A549 (cell line): ENCODE measurements at regions not wholly inside any gene's neighbourhood (a gene's known extent, or its start where the extent isn't known, plus 50 kb on each side); places are given as distances from the start of the nearest gene placed in this dataset.

Experiments used
- ATAC-seq, 2 experiments: fragments of 200-7000 bp in 1 of 2; fragments of >200 bp in 1 of 2; cut with Nextera tagmentation in 1 of 2; cut with Tn5 transposase in 1 of 2; 3 replicates each; pipeline versions ENCODE4 v1.8.0 to v1.9.1; 2018 to 2020; ENCODE audit warnings: mild to moderate bottlenecking in 1 of 2, moderate library complexity in 1 of 2
- CTCF ChIA-PET: fragments of 300-600 bp; sonication (Branson Sonifier 250); formaldehyde crosslinking; extraction: SDS; loops from one replicate; lab custom pipeline; 2021; ENCODE audit warnings: antibody characterized with exemption, inconsistent platforms; lab: Yijun Ruan, JAX
- POLR2A ChIA-PET: fragments of 350-600 bp; formaldehyde crosslinking; extraction: SDS; loops from one replicate; lab custom pipeline; 2021; ENCODE audit warnings: antibody characterized with exemption, inconsistent platforms; lab: Yijun Ruan, JAX
- DNase-seq, 2 experiments: peaks; one replicate each; pipeline versions ENCODE4 v3.0.0 to v3.0.0-alpha.2; 2011 to 2016; ENCODE audit warnings: low read depth in 1 of 2, low spot score in 1 of 2
- FAIRE-seq: peaks from 2 replicates; lab custom pipeline; 2011; peaks lifted over from hg19 to GRCh38; lab: Jason Lieb, UNC
- H3K27ac ChIP-seq, 2 experiments: fragments of >200 bp; sonication (Bioruptor Twin); formaldehyde crosslinking; 3 replicates each; pipeline ENCODE4 v1.5.1; 2016 to 2017
- H3K4me1 ChIP-seq: fragments of >200 bp; sonication (Bioruptor Twin); formaldehyde crosslinking; 3 replicates; pipeline ENCODE4 v1.6.1; 2016
- H3K4me2 ChIP-seq: fragments of >200 bp; sonication (Bioruptor Twin); formaldehyde crosslinking; 3 replicates; pipeline ENCODE4 v1.6.1; 2016
- H3K4me3 ChIP-seq: fragments of >200 bp; sonication (Bioruptor Twin); formaldehyde crosslinking; 3 replicates; pipeline ENCODE4 v1.5.1; 2016
- H3K9me3 ChIP-seq: fragments of >200 bp; sonication (Bioruptor Twin); formaldehyde crosslinking; 3 replicates; pipeline ENCODE4 v1.6.1; 2016
- CBX8 ChIP-seq: fragments of 200-600 bp; sonication (generic); IDR thresholded peaks from 2 replicates; pipeline ENCODE4 v1.6.1; 2016
- CEBPB ChIP-seq, 2 experiments: fragments of >200 bp in 1 of 2; sonication (Bioruptor Twin) in 1 of 2; formaldehyde crosslinking in 1 of 2; IDR thresholded peaks; 2 replicates each; pipeline ENCODE4 v1.6.1; 2012 to 2016
- CHD2 ChIP-seq: fragments of 150-350 bp; IDR thresholded peaks from 2 replicates; pipeline ENCODE4 v1.6.1; 2014; ENCODE audit warnings: low read length; ENCODE audit not compliant: partially characterized antibody
- EHMT2 ChIP-seq: fragments of 200-600 bp; sonication (generic); IDR thresholded peaks from 2 replicates; pipeline ENCODE4 v1.6.1; 2016; ENCODE audit warnings: antibody characterized with exemption, low read depth, mild to moderate bottlenecking, moderate library complexity
- EP300 ChIP-seq, 2 experiments: fragments of >200 bp; sonication (Bioruptor Twin); formaldehyde crosslinking; IDR thresholded peaks; 2 replicates in 1 of 2; 3 replicates in 1 of 2; pipeline ENCODE4 v1.6.1; 2016 to 2017
- GATA3 ChIP-seq: IDR thresholded peaks from 2 replicates; pipeline ENCODE4 v1.6.1; 2012; ENCODE audit warnings: borderline replicate concordance
- HOXB13 ChIP-seq: fragments of 250-450 bp; sonication (Bioruptor Pico); IDR thresholded peaks from 2 replicates; pipeline ENCODE4 v1.5.0; 2020; ENCODE audit warnings: low read depth, mild to moderate bottlenecking, moderate library complexity
- MAFK ChIP-seq: fragments of 450-650 bp; IDR thresholded peaks from 2 replicates; pipeline ENCODE4 v1.6.1; 2014; ENCODE audit not compliant: partially characterized antibody
- NPAS2 ChIP-seq: fragments of 250-450 bp; sonication (Bioruptor Pico); IDR thresholded peaks from 2 replicates; pipeline ENCODE4 v1.8.0; 2022; ENCODE audit warnings: mild to moderate bottlenecking, moderate library complexity, borderline replicate concordance
- NR3C1 ChIP-seq: fragments of >200 bp; sonication (Bioruptor Twin); formaldehyde crosslinking; IDR thresholded peaks from 3 replicates; pipeline ENCODE4 v1.6.1; 2017
- POLR2A ChIP-seq: IDR thresholded peaks from 2 replicates; pipeline ENCODE4 v1.6.1; 2012; ENCODE audit warnings: mild to moderate bottlenecking, low read length
- POLR2AphosphoS2 ChIP-seq: conservative IDR thresholded peaks from 2 replicates; pipeline ENCODE4 v1.6.1; 2012; ENCODE audit warnings: low read length, improper control_type of control experiment, inconsistent platforms
- RCOR1 ChIP-seq: fragments of 150-350 bp; IDR thresholded peaks from 2 replicates; pipeline ENCODE4 v1.6.1; 2014; ENCODE audit warnings: antibody characterized with exemption, low read length, low read depth
- RNF2 ChIP-seq: fragments of 200-600 bp; sonication (generic); IDR thresholded peaks from 2 replicates; pipeline ENCODE4 v1.6.1; 2016; ENCODE audit warnings: low read depth, mild to moderate bottlenecking, antibody characterized with exemption, moderate library complexity, borderline replicate concordance
- SREBF2 ChIP-seq: fragments of 450-650 bp; IDR thresholded peaks from 2 replicates; pipeline ENCODE4 v1.6.1; 2014; ENCODE audit warnings: mild to moderate bottlenecking, moderate library complexity
- TP53 ChIP-seq: fragments of 250-450 bp; sonication (Bioruptor Pico); IDR thresholded peaks from 2 replicates; pipeline ENCODE4 v1.5.0; 2021; ENCODE audit warnings: mild to moderate bottlenecking, moderate library complexity
- WGBS: methylation state at CpG from one replicate; pipeline ENCODE4 v1.1.6; 2017; ENCODE audit errors: missing lambda C conversion rate; 5-methylcytosine and 5-hydroxymethylcytosine counted together
- TF ChIP-seq, protein P1 (sequence below): fragments of 200-600 bp; sonication (generic); IDR thresholded peaks from 2 replicates; pipeline ENCODE4 v1.6.1; 2016; ENCODE audit warnings: antibody characterized with exemption, mild to moderate bottlenecking, moderate library complexity
- TF ChIP-seq, protein P2 (sequence below): fragments of >200 bp; sonication (Bioruptor Twin); formaldehyde crosslinking; IDR thresholded peaks from 2 replicates; pipeline ENCODE4 v1.6.1; 2016
- TF ChIP-seq, protein P3 (sequence below): fragments of >200 bp; sonication (Bioruptor Twin); formaldehyde crosslinking; IDR thresholded peaks from 3 replicates; pipeline ENCODE4 v1.6.1; 2016
- TF ChIP-seq, protein P4 (sequence below): fragments of 150-350 bp; IDR thresholded peaks from 2 replicates; pipeline ENCODE4 v1.6.1; 2014; ENCODE audit warnings: low read depth, mild to moderate bottlenecking, low read length
- TF ChIP-seq, protein P5 (sequence below): IDR thresholded peaks from 2 replicates; pipeline ENCODE4 v1.6.1; 2012

DNA sequence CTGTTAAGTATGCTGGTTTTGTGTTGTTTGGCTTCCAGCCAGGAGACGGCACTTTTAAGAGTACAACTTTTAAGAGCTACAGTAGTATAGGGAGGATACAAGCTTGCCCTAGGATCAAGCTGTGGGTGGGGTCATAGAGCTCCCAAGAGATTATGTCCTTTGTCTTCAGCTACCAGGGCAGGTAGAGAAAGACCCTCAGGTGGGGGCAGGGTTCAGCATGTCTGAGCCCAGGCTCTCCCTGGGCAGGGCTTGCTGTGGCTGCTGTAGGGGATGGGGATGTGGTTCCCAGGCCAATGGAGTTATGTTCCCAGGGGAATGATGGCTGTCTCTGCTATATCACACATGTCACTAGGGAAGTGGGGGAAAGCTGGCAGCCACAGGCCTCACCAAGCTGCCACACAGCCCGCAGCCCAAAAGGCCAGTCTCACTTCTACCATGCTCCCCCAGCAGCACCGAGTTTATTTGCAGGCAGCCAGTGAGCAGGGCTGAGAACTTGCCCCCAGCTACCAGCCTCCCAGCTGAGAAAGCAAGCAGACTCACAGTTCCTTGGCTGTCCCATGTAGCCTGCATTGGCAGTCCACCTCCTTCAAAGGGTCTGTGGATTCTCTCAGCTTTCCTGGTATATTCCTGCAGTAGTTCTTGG, 105.7 kb upstream of the ERBB4 start:
- FAIRE-seq = no peak
- H3K4me3 ChIP-seq = no peak overlapping the region
- ATAC-seq = no peak
- H3K27ac ChIP-seq = no peak overlapping the region
- CTCF ChIA-PET = no interaction called here
- no peak for TF ChIP-seq POLR2A
- TF ChIP-seq, all 56 proteins: peak for 0
- no peak for DNase-seq
- no peaks in the 10 kb centered on the region; the same call in 2 of the 3 replicates for H3K9me3 ChIP-seq
- WGBS = 39% methylated on average over 3 of the region's 3 CpGs
- H3K4me1 ChIP-seq = no peaks in the 10 kb centered on the region
- POLR2A ChIA-PET = no interaction called here
- no peak overlapping the region for H3K4me2 ChIP-seq

DNA sequence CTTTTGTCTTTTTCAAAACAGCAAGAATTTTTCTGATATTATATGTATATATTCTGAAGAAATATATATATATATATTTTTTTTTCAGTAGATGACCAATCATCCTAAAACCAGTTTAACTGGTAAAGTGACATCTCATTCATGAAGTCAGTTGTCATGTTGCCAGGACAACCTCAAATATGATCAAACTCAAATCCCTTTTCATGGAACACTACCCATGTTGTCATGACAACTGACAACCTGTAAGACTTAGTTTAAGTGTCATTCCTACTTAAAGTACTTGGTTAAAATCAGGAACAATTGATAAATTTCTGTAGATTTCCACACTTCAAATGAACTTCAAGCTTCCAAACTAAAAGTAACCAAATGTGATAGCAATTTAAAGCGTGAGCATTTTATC, 101.8 kb upstream of the ERBB4 start:
- POLR2A ChIA-PET = no interaction called here
- H3K27ac ChIP-seq = no peak overlapping the region
- H3K4me1 ChIP-seq = no peaks in the 10 kb centered on the region
- H3K4me3 ChIP-seq = no peak overlapping the region
- ATAC-seq = no peak
- H3K4me2 ChIP-seq = no peak overlapping the region
- no peak for DNase-seq
- no peak for FAIRE-seq
- CTCF ChIA-PET = no interaction called here
- no peaks in the 10 kb centered on the region; the same call in 2 of the 3 replicates for H3K9me3 ChIP-seq
- TF ChIP-seq NR3C1 (no peak), POLR2AphosphoS2 (no peak), RCOR1 (no peak)
- TF ChIP-seq, protein P1, sequence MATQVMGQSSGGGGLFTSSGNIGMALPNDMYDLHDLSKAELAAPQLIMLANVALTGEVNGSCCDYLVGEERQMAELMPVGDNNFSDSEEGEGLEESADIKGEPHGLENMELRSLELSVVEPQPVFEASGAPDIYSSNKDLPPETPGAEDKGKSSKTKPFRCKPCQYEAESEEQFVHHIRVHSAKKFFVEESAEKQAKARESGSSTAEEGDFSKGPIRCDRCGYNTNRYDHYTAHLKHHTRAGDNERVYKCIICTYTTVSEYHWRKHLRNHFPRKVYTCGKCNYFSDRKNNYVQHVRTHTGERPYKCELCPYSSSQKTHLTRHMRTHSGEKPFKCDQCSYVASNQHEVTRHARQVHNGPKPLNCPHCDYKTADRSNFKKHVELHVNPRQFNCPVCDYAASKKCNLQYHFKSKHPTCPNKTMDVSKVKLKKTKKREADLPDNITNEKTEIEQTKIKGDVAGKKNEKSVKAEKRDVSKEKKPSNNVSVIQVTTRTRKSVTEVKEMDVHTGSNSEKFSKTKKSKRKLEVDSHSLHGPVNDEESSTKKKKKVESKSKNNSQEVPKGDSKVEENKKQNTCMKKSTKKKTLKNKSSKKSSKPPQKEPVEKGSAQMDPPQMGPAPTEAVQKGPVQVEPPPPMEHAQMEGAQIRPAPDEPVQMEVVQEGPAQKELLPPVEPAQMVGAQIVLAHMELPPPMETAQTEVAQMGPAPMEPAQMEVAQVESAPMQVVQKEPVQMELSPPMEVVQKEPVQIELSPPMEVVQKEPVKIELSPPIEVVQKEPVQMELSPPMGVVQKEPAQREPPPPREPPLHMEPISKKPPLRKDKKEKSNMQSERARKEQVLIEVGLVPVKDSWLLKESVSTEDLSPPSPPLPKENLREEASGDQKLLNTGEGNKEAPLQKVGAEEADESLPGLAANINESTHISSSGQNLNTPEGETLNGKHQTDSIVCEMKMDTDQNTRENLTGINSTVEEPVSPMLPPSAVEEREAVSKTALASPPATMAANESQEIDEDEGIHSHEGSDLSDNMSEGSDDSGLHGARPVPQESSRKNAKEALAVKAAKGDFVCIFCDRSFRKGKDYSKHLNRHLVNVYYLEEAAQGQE = no peak
- 3% methylated on average over 1 of the region's 1 CpG for WGBS

DNA sequence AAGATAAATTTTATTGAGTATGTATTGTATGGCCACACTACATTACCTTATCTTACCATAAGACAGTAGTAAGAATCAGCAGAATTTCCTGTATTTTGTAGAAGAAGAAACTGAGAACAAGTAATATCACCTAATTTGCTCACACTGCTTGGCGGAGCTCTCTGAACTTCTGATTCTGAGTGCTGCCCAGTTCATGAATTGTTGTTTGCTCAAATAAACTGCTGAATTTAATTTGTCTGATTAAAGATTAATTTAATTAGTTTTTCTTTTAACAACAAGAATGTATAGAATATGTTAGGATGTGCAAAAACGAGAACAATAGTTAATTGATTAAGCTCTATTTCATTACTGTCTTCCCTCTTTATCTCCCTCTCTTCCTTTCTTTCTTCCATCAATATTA, 100.1 kb upstream of the ERBB4 start:
- no peak overlapping the region for H3K4me3 ChIP-seq
- POLR2A ChIA-PET = no interaction called here
- DNase-seq (no peak), ATAC-seq (no peak), FAIRE-seq (no peak)
- TF ChIP-seq RNF2 (no peak), MAFK (no peak), NR3C1 (no peak), TP53 (no peak), EHMT2 (no peak), CBX8 (no peak), EP300 (IDR thresholded peaks at IDR 0.05) (no peak), HOXB13 (no peak), POLR2AphosphoS2 (no peak), GATA3 (no peak)
- TF ChIP-seq, protein P2, sequence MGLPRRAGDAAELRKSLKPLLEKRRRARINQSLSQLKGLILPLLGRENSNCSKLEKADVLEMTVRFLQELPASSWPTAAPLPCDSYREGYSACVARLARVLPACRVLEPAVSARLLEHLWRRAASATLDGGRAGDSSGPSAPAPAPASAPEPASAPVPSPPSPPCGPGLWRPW = no peak
- TF ChIP-seq, protein P3, sequence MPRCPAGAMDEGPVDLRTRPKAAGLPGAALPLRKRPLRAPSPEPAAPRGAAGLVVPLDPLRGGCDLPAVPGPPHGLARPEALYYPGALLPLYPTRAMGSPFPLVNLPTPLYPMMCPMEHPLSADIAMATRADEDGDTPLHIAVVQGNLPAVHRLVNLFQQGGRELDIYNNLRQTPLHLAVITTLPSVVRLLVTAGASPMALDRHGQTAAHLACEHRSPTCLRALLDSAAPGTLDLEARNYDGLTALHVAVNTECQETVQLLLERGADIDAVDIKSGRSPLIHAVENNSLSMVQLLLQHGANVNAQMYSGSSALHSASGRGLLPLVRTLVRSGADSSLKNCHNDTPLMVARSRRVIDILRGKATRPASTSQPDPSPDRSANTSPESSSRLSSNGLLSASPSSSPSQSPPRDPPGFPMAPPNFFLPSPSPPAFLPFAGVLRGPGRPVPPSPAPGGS = no peak
- H3K9me3 ChIP-seq = no peaks in the 10 kb centered on the region
- CTCF ChIA-PET = no interaction called here
- no peak overlapping the region for H3K27ac ChIP-seq
- 39% methylated on average over 2 of the region's 2 CpGs for WGBS
- H3K4me1 ChIP-seq = no peaks in the 10 kb centered on the region
- H3K4me2 ChIP-seq = no peak overlapping the region

DNA sequence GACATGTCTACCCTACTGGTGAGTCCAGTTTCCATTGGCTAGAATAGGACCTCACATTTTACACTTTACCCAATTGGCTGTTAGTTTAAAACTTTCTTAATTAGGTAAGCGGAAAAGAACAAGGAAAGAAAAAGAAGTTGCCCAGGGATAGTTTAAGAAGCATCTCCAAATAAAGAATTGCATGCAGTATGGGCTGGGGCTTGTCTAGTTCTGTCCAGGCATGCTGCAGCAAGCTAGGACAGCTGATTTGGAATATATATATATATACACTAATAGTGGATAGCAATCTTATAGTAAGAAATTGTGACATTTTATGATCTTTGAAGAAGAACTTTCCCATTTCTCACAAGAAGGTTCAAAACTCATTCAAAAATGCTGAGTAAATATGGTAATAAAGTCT, 90.0 kb upstream of the ERBB4 start:
- no peak overlapping the region for H3K4me2 ChIP-seq
- no peaks in the 10 kb centered on the region for H3K9me3 ChIP-seq
- no peak for FAIRE-seq
- POLR2A ChIA-PET = no interaction called here
- H3K27ac ChIP-seq = no peak overlapping the region
- DNase-seq = no peak
- H3K4me3 ChIP-seq = no peak overlapping the region
- 39% methylated on average over 1 of the region's 1 CpG for WGBS
- CTCF ChIA-PET = interaction anchor here (0.7 kb wide), 1 partner anchor 10 kb away, joined by 3 read pairs; no protein-coding TSS in a partner anchor
- no peak for TF ChIP-seq HOXB13
- TF ChIP-seq, protein P4, sequence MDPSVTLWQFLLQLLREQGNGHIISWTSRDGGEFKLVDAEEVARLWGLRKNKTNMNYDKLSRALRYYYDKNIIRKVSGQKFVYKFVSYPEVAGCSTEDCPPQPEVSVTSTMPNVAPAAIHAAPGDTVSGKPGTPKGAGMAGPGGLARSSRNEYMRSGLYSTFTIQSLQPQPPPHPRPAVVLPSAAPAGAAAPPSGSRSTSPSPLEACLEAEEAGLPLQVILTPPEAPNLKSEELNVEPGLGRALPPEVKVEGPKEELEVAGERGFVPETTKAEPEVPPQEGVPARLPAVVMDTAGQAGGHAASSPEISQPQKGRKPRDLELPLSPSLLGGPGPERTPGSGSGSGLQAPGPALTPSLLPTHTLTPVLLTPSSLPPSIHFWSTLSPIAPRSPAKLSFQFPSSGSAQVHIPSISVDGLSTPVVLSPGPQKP = no peak
- no peak for TF ChIP-seq NPAS2 (CRISPR knock-in tag)
- no peak for TF ChIP-seq CEBPB (IDR thresholded peaks at IDR 0.05)
- TF ChIP-seq, protein P5, sequence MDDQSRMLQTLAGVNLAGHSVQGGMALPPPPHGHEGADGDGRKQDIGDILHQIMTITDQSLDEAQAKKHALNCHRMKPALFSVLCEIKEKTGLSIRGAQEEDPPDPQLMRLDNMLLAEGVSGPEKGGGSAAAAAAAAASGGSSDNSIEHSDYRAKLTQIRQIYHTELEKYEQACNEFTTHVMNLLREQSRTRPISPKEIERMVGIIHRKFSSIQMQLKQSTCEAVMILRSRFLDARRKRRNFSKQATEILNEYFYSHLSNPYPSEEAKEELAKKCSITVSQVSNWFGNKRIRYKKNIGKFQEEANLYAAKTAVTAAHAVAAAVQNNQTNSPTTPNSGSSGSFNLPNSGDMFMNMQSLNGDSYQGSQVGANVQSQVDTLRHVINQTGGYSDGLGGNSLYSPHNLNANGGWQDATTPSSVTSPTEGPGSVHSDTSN = no peak
- TF ChIP-seq NR3C1 = no peak
- TF ChIP-seq SREBF2 = no peak
- no peak for TF ChIP-seq RNF2
- TF ChIP-seq CHD2 = no peak
- no peaks in the 10 kb centered on the region for H3K4me1 ChIP-seq
- ATAC-seq = no peak
